ENCODE measurements at regions not wholly inside any gene's neighbourhood (a gene's known extent, or its start where the extent isn't known, plus 50 kb on each side); places are given as distances from the start of the nearest gene placed in this dataset.

DNA sequence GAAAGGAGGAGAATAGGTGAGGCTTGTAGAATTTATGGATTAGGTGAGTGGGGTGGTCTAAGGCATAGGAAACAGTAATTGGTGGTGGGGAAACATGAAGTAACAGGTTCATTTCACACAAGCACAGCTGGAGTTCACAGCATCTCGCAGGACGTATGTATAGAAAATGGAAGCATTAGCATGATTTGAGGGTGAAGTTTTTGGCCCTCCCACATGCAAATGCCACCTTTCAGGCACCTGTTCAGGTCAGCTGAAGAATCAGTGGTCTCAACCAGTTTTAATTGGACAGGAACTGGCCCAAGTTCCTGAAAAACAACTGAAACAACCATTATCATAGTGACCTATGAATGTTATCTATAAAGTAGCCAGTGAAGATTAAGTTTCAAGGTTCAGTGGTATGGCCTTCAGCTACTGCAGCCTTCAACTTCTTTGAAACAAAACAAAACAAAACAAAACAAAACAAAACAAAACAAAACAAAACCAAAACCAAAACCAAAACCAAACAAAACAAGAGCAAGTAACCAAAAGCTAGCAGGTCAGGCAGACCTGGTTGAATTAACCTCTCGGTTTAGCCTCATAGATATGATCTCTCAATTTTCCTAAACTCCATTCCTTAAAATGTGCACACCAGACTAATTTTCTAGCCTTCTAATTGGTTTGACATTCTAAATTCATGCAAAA lies 102.1 kb upstream of the SPHKAP start:
- Mint-ChIP-seq H3K27me3 (ENCODE audit: unreplicated experiment) (no peaks in the 10 kb centered on the region), H3K9me3 (ENCODE audit: unreplicated experiment) (no peaks in the 10 kb centered on the region), H3K4me1 (ENCODE audit: low read depth, unreplicated experiment) (no peaks in the 10 kb centered on the region), H3K27ac (ENCODE audit: unreplicated experiment) (no peak overlapping the region), H3K4me3 (ENCODE audit: unreplicated experiment) (no peak overlapping the region), H3K36me3 (ENCODE audit: unreplicated experiment) (no peaks in the 10 kb centered on the region)
- no peak for TF ChIP-seq CTCF (IDR thresholded peaks at IDR 0.05; ENCODE audit: partially characterized antibody, unreplicated experiment)
- no peak for DNase-seq

DNA sequence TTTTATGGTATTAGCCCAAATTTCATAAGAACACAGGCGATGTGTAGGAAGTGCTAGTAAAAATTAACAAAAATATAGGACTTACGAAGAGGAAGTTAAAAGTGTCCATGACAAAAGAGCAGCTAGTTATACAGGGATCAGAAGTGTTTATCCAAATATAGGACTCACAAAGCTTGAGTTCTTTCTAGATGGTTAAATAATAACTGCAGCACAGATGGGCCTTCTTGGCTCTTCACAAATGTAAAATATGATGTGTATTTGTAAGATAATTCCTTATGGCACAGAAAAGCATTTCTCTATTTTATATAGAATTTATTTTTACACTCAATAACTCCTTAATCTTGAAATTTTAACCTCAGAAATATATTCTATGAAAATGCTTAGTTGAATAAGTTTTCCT lies 100.9 kb upstream of the SPHKAP start:
- H3K4me3 Mint-ChIP-seq (ENCODE audit: unreplicated experiment), result no peak overlapping the region
- no peak for TF ChIP-seq CTCF (IDR thresholded peaks at IDR 0.05; ENCODE audit: partially characterized antibody, unreplicated experiment)
- no peaks in the 10 kb centered on the region for H3K27me3 Mint-ChIP-seq (ENCODE audit: unreplicated experiment)
- DNase-seq, result no peak
- H3K36me3 Mint-ChIP-seq (ENCODE audit: unreplicated experiment), result no peaks in the 10 kb centered on the region
- no peaks in the 10 kb centered on the region for H3K9me3 Mint-ChIP-seq (ENCODE audit: unreplicated experiment)
- H3K4me1 Mint-ChIP-seq (ENCODE audit: low read depth, unreplicated experiment), result no peaks in the 10 kb centered on the region
- H3K27ac Mint-ChIP-seq (ENCODE audit: unreplicated experiment), result no peak overlapping the region

GRCh38 chr2:228273159-228273558 lies 91.7 kb upstream of the SPHKAP start:
- Mint-ChIP-seq H3K36me3 (ENCODE audit: unreplicated experiment) (no peaks in the 10 kb centered on the region), H3K4me3 (ENCODE audit: unreplicated experiment) (no peak overlapping the region), H3K27ac (ENCODE audit: unreplicated experiment) (no peak overlapping the region), H3K9me3 (ENCODE audit: unreplicated experiment) (no peaks in the 10 kb centered on the region), H3K27me3 (ENCODE audit: unreplicated experiment) (no peaks in the 10 kb centered on the region), H3K4me1 (ENCODE audit: low read depth, unreplicated experiment) (no peaks in the 10 kb centered on the region)
- no peak for TF ChIP-seq CTCF (IDR thresholded peaks at IDR 0.05; ENCODE audit: partially characterized antibody, unreplicated experiment)
- DNase-seq, result no peak

- Mint-ChIP-seq H3K9me3 (ENCODE audit: unreplicated experiment) (peaks cover 1% of the 10 kb centered on the region), H3K4me3 (ENCODE audit: unreplicated experiment) (no peak overlapping the region), H3K27me3 (ENCODE audit: unreplicated experiment) (no peaks in the 10 kb centered on the region), H3K36me3 (ENCODE audit: unreplicated experiment) (no peaks in the 10 kb centered on the region), H3K4me1 (ENCODE audit: low read depth, unreplicated experiment) (no peaks in the 10 kb centered on the region), H3K27ac (ENCODE audit: unreplicated experiment) (no peak overlapping the region)
- no peak for DNase-seq
- TF ChIP-seq CTCF (IDR thresholded peaks at IDR 0.05; ENCODE audit: partially characterized antibody, unreplicated experiment), result no peak
Observed at GRCh38 chr2:228269351-228269750, 87.9 kb upstream of the SPHKAP start.

DNA sequence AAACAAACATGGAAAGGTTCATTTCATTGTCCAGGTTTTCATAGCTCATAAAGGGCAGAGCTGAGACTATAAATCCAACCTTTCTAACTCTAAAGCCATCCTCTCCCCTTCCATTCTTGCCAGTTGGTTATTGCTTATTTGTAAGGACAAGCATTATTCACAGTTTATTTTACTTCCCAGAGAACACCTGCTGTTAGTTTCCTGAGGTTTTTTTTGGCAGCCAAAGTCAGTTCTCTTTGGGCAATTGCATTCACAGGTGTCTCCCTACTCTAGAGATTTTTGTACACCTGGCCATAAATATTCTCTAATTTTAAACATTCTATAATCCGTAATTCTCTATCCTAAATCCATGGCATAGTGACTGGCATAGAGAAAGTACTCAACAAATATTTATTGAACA lies 87.3 kb upstream of the SPHKAP start:
- Mint-ChIP-seq H3K27me3 (ENCODE audit: unreplicated experiment) (no peaks in the 10 kb centered on the region), H3K36me3 (ENCODE audit: unreplicated experiment) (no peaks in the 10 kb centered on the region), H3K4me1 (ENCODE audit: low read depth, unreplicated experiment) (no peaks in the 10 kb centered on the region), H3K4me3 (ENCODE audit: unreplicated experiment) (no peak overlapping the region), H3K9me3 (ENCODE audit: unreplicated experiment) (peaks cover 1% of the 10 kb centered on the region), H3K27ac (ENCODE audit: unreplicated experiment) (no peak overlapping the region)
- DNase-seq, result no peak
- no peak for TF ChIP-seq CTCF (IDR thresholded peaks at IDR 0.05; ENCODE audit: partially characterized antibody, unreplicated experiment)
